PFSK-1 (cell line): ENCODE measurements at regions not wholly inside any gene's neighbourhood (a gene's known extent, or its start where the extent isn't known, plus 50 kb on each side); places are given as distances from the start of the nearest gene placed in this dataset.

Experiments
- POLR2AphosphoS5 ChIP-seq: IDR thresholded peaks from 2 replicates; pipeline ENCODE4 v1.6.1; 2012; ENCODE audit warnings: low read depth, mild to moderate bottlenecking, control low read depth, low read length, moderate library complexity
- REST ChIP-seq, 2 experiments: IDR thresholded peaks; 2 replicates each; pipeline versions ENCODE4 v1.6.1 to v1.8.0; 2011 to 2012; ENCODE audit warnings: low read depth in 2 of 2, low read length in 2 of 2, control low read depth in 1 of 2, inconsistent platforms in 1 of 2, mild to moderate bottlenecking in 1 of 2, moderate library complexity in 1 of 2; ENCODE audit not compliant: insufficient read depth in 1 of 2
- SIN3A ChIP-seq: IDR thresholded peaks from 2 replicates; pipeline ENCODE4 v1.6.1; 2012; ENCODE audit warnings: mild to moderate bottlenecking, low read length, moderate library complexity, borderline replicate concordance; ENCODE audit not compliant: insufficient read depth
- TAF1 ChIP-seq: IDR thresholded peaks from 2 replicates; pipeline ENCODE4 v1.6.1; 2012; ENCODE audit warnings: low read length, control low read depth, borderline replicate concordance; ENCODE audit not compliant: insufficient read depth

GRCh38 chr3:127082066-127082465 is 99.2 kb downstream of the PLXNA1 start:
- no peak for TF ChIP-seq POLR2AphosphoS5
- no peak for TF ChIP-seq REST (IDR thresholded peaks at IDR 0.05; ENCODE audit: insufficient read depth in 1 of 2, low read depth in 2 of 2, low read length in 2 of 2)
- no peak for TF ChIP-seq SIN3A
- no peak for TF ChIP-seq TAF1
